GM18867 (cell line): ENCODE measurements at regions not wholly inside any gene's neighbourhood (a gene's known extent, or its start where the extent isn't known, plus 50 kb on each side); places are given as distances from the start of the nearest gene placed in this dataset.
"Not testable (repeated sequence)": the region's sequence is repeated elsewhere in the genome, so short reads cannot be mapped to it uniquely, and the experiment has no call there.

Experiments
- ATAC-seq: cut with Tn5 transposase; IDR thresholded peaks from one replicate; pipeline ENCODE4 v1.9.1; 2021; ENCODE audit warnings: mild to moderate bottlenecking, moderate library complexity; ENCODE audit not compliant: unreplicated experiment

DNA sequence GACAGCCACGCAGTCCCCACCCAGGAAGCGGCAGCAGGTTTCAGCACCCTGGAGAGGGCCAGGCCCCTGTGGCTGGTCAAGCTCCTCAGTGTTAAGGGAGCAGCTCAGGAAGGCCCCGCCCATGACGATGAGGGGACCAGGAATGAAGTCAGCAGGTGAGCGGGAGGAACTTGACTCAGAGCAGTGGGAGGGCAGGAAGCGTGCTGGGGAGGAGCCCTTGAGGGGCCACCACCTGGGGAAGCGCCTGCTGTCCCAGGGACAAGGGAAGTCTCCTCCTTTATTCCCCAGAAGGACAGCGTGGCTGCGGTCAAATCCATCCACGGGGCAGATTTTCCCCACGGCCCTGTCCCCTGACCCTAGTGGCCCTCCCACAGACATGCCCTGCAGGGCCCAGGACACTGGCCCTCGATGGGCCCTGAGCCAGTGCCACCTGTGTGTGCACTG, 357.6 kb downstream of the ADGRD1 start:
- not testable (repeated sequence) for ATAC-seq

DNA sequence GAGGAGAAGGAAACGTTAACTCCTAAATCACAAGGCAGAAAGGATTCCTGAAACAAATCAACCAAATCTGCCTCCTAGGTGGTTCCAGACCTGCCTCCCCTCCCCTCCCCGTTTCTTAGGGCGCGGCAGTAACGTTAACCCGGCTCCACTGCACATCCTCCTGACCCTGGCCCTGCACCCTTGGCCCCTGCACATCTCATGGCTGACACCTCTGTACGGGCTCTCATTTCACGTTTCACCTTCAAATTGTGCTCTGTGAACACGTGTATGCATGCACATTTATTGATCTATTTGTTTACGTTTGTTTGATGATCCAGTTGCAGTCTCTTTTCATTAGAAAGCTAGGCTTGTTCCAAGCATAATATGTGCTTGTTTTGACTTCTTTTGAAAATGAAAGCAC, 358.1 kb downstream of the ADGRD1 start:
- no peak for ATAC-seq

DNA sequence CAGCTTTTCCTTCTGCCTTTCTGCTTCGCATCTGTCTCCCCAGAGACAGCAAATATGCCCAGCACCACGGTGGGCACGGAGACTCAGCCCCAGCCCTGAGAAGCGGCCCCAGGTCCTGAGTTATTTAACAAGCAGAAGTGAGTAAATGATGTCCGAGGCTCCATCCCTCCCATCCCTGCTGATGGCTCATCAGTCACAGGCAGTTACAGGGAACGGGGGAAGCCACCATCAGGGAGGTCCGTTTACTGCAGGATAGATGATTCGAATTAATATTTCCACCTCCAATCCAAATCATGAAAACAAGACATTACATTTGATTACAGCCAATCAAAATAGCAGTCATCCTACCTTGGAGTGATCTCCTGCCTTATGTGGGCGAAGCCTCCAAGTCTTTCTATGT, 358.7 kb downstream of the ADGRD1 start:
- ATAC-seq = not testable (repeated sequence)

DNA sequence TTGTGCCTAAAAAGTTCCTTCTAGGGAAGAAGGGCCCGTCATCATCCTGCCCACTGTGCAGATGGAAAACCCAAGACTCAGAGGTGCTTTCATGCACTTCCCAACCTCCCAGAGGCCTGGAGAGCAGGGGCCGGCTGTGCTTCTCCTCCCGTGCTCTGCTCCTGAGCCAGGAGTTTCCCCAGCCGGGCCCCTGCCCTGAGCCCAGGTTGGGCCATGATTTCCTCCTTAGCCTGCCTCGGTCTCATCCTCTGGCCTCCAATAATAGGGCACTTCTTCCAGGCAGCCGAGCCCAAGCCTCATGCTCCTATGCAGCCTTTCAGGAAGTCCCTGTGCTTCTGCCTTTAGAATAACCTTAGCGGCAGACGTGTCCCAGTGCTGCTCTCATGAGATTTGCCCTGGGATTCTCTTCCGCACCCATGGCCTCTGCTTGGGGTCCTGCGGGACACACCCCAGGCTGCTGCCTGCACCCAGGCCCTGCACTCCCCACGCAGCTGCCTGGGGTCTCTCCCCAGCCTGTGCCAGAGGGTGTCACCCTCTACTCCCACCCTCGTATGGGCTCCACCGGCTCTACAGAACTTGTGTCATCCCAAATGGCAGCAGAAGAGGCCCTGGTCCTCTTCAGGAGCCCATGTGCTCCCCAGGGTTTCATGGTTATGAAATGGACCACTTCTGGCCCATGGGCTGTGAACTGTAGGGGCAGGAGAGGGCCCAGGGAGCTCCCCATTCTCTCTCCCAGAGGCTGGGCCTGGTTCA, 359.3 kb downstream of the ADGRD1 start:
- ATAC-seq = no peak

DNA sequence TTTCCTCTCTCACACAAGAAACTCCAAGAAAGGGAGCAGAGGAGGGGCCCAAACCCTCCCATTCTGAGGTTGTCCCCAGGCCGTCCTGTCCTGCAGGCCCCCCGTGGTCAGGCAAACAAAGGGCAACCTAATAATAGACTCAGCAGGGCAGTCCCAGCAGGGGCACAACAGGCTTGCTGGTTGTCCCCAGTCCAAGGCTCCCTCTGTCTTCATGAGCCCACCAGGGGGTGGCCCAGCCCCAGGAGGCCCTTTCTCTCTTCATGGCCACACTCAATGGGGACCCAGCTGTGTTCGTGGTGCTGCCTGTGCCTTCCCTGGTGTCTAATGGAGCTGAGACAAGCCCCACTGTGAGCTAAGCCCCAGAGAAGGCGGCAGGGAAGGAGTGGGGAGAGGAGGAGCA, 359.9 kb downstream of the ADGRD1 start:
- no peak for ATAC-seq

DNA sequence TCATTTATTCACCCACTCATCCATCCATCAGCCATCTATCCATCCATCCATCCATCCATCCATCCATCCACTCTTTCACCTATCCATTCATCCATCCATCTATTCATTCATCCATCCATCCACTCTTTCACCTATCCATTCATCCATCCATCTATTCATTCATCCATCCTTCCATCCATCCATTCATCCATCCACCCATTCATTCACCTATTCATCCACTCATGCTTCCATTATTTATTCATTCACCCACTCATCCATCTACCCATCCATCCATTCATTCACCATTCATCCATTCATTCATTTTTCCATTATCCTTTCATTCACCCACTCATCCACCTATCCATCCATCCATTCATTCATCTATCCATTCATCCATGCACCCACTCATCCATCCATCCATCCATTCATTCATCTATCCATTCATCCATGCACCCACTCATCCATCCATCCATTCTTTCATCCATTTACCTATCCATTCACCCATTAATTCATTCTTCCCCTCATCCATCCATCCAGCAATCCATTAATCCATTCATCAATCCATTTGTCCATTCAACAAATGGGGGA, 360.9 kb downstream of the ADGRD1 start:
- ATAC-seq = no peak

DNA sequence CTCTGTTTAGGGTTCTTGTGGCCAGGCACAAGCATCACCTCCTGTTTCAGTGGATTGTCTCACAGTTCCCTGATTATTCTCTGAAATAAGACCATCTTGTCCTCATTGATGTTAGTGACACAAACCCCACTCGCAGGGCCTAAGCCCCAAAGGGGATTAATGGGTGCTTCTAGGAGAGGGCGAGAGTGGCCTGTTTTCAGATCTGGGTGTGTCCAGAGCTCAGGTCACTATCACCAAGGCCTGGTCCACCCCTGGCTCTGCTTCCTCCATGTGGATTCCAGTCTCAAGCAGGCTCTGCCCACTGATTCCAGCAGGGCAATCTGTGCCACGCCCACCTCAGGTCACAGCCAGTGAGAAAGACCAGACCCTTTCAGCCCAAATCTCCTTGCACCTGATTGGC, 361.9 kb downstream of the ADGRD1 start:
- no peak for ATAC-seq

DNA sequence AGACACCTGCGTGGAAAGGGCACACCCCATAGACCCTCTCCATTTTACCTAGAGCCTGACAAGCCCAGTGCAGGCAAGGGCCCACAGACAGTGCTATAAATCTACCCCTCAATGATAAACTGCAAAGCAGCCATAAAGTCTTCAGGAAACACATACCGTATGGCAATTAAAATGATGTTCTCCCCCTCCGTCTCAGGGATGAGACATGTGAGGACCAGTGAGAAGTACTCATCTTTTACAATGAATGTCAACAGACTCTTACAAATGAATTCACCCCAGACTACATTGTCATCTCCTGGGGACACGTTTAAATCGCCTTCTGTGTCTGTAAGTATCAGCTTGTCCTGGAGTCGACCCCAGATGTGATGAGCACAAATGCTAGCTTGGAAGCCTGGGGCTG, 362.7 kb downstream of the ADGRD1 start:
- no peak for ATAC-seq

DNA sequence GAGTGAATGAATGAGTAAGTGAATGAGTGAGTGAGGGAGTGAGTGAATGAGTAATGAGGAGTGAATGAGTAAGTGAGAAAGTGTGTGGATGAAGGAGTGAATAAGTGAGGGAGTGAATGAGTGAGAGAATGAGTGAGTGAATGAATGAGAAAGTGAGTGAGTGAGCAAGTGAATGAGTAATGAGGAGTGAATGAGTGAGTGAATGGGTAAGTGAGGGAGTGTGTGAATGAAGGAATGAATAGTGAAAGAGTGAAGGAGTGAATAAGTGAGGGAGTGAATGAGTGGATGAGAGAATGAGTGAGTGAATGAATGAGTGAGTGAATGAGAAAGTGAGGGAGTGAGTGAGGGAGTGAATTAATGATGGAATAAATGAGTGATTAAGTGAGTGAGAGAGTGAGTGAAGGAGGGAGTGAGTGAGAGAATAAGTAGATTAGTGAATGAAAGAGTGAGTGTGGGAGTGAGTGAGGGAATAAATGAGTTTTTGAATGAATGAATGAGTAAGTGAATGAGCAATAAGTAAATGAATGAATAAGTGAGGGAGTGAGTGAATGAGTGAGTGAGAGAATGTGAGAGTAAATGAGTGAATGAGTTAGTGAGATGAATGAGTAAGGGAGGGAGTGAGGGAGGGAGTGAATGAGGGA, 364.5 kb downstream of the ADGRD1 start:
- ATAC-seq = no peak

DNA sequence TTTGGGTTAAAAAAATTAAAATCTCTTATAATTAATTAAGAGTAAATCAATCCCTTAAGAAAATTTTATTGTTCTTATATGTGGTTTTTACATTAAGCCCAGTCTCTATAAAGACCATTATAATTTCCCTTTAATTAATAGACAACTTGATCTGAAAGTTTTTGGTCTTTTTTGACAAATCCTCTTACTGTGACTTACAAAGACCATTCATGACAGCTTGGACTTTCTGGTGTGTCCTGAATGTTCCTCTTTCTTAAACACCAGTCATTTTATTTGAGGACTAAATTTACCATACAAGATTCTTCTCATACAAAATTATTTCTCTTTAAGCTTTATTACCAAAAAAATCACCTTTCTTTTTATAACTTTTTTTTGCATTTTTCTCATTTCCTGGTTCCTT, 368.3 kb downstream of the ADGRD1 start:
- ATAC-seq = no peak

DNA sequence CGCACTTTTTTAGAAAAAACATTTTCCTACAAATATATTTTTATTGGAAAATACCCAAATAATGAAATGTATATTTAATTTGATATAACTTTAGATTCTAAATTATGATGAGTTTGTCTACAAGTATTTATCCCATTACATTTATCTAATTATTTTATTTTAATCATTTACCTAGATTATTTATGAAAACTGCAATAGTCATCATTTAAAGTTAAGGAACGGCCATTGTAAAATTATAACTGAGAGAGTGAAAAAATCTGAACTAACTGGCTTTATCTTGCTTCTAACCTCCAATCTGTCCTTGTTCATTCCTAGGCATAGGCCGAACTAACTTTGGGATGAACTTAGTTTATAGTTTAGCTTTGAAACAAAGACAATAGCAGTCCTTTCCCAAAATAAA, 368.8 kb downstream of the ADGRD1 start:
- not testable (repeated sequence) for ATAC-seq

DNA sequence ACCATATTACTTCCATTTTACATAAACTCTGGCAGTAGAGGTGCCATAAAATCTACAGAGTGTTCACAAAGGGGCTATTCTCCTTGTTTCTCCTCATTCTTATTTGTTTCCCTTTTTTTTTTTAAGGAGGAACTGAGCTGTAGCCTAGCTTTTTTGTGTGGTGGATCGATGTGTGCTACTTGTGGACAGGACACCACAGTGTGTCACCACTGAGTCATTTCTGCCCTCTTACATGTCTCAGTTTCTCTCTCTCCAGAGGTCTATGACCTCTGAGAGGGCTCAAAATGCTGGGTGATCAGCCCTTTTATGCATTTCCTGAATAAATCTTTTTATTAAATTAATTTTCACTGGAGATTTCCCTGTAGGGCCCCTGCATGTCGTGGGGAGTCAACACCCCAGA, 370.2 kb downstream of the ADGRD1 start:
- no peak for ATAC-seq

DNA sequence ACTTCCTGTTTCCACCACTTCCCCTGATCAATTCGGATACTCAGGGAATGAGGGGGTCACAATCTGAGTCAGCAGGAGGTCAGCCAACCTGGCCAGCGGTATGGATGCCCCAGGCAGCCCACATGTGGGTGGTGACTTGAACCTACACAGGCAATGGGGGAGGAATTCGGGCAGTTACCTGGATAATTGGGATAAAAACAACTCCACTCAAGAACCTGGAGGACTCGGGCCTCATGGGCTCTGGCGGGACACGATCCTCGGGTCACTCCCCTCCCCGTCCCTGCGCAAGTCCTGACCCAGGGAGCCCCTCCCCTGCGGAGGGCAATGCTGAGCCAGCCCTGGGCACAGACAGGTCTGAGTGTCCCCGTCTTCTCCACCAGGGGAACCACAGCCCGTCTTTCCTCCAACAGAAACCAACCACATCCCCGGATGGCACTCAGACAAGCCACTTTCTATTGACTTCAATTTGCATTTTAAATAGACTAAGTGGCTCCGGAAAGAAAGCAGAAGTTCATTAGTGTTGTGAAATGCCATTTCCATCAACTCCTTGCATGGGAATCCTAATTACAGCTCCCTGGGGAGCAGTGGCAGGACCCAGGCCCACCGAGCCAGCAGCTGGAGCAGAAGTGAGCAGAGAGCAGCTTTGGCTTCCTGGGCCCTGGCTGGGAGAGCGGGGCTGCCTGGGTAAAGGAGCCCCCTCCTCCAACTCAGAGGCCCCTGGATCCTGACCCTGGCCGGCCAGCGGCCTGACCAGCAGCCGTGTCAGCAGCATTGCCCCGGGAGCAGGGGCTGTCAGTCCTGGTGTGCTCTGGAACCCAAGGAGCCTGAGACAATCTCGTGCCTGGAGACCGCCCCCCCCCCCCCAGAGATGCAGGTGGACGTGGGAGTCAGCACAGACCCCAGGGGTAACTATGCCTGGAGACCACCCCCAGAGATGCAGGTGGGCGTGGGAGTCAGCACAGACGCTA, 374.1 kb downstream of the ADGRD1 start:
- no peak for ATAC-seq

DNA sequence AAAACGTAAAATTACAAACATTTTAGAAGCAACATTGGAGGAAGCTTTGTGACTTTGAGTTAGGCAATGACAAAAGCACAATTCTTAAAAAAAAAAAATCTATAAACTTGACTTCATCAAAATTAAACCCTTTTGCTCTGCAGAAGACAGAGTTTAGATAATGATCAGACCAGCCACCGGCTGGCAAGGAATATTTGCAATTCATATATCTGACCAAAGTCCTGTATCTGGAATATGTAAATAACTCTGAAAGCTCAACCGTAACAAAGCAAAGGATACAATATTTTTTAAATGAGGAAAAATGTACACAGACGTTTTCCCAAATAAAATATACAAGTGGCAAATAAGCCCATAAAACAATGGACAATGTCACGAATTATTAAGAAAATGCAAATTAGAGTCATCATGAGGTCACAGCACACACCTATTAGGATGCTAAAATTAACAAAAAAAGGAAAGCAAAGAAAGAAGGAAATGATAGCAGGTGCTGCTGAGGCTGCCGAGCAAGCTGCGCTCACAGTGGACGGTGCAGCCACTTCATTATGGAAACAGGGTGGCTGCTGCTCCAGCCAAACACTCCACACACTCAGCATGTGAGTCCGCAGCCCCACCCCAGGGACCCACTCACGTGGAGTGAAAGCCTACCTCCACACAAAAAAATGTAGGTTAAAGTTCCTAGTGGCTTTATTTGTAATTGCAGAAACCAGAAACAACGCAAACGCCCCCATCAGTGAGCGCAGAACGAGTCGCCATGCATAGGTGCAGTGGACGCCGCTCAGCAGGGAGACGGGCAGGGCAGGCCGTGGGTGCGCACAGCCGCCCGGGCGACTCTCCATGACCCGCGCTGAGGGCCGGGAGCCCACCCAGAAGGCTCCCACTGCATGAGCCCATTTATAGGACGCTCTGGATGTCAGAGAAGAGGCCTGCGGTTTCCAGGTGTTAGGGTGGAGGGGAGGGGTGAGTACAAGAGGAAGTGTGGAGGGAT, 375.4 kb downstream of the ADGRD1 start:
- ATAC-seq = not testable (repeated sequence)

DNA sequence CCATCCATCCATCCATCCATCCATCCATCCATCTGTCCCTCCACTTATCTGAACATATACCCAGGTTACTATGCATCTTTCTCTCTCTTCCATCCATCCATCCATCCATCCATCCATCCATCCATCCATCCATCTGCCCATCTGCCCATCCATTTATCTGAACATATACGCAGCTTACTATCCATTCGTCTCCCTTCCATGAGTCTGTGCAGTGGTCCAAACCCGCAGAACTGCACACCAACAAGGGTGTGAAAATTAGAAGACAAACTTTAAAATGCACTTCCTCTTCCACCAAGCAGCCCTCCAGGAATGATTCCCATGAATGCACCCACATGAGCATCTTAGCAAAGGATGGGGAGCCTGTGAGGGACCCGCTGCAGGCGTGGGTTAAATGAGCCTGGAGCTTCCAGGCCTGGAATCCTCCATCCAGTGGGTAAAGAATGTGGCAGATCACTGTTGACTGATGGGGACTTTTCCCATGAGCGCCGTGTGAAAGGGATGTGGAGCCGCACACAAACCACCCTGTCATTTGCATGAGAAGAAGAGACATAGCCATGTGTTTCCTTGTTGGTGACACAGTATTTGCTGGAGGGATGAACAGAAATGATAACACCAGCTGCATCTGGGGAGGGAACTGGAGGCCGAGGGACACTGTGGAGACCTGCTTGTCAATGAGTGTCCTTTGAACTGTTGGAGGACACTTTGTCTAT, 376.6 kb downstream of the ADGRD1 start:
- no peak for ATAC-seq

DNA sequence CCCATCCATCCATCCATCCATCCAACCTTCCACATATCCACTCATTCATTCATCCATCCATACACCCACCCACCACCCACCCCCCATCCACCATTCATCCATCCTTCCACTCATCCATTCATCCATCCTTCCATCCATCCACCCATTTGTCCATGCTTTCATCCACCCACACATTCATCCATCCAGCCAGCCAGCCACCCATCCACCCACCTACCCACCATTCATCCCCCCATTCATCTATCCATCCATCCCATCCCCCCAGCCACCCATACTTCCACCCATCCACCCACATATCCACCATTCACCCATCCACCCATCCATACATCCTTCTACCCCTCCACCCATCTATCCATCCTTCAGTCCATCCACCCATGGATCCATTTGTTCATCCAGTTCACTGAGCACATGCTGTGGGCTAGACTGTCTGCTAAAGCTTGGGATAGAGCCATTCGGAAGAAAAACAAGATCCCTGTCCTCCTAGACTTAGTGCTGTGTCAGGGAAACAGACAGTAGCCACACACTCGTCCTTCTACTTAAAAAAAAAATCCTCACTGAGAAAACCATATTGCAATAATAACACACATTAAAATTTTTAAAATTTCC, 377.5 kb downstream of the ADGRD1 start:
- ATAC-seq = no peak

DNA sequence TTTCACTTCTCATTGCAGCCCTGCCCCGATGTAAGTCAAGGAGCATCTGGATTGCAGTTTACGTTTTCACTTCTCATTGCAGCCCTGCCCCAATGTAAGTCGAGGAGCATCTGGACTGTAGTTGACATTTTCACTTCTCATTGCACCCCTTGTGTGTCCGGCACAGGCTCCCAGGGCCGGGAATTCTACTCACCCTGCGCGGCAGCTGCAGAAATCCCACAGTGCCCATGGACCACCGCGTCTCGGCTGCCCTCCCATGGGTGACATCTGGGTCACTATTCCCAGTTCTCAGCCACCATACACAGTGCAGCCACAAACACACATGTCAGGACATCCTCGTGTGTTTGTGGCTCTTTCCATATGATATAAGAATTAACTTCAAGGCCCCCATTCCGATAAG, 378.5 kb downstream of the ADGRD1 start:
- ATAC-seq = no peak

DNA sequence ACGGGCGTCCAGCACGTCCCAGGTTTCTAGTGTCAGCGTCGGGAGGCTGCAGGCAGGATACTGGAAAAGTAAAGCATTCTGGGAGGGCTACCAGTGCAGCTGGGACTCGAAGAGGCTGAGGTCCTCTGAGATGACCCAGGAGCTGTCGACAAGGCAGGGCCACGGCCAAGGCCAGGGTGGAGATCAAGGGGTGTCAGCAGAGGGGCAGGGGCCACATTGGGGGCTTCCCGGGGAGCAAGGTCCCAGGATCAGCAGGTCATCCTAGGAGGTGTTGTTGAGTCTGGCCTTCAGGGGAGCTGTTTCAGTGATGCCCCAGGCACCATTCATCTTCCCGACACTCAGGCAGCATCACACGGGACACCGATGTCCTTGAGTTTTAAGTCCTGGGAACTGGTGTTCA, 377.8 kb upstream of the SFSWAP start:
- ATAC-seq = no peak
